ENCODE measurements at regions not wholly inside any gene's neighbourhood (a gene's known extent, or its start where the extent isn't known, plus 50 kb on each side); places are given as distances from the start of the nearest gene placed in this dataset.

GRCh38 chr2:2755990-2756389 is 424.9 kb upstream of the MYT1L start:
- no peak for DNase-seq

- DNase-seq = no peak
Measured at GRCh38 chr2:2754940-2755339, 423.9 kb upstream of the MYT1L start.

DNA sequence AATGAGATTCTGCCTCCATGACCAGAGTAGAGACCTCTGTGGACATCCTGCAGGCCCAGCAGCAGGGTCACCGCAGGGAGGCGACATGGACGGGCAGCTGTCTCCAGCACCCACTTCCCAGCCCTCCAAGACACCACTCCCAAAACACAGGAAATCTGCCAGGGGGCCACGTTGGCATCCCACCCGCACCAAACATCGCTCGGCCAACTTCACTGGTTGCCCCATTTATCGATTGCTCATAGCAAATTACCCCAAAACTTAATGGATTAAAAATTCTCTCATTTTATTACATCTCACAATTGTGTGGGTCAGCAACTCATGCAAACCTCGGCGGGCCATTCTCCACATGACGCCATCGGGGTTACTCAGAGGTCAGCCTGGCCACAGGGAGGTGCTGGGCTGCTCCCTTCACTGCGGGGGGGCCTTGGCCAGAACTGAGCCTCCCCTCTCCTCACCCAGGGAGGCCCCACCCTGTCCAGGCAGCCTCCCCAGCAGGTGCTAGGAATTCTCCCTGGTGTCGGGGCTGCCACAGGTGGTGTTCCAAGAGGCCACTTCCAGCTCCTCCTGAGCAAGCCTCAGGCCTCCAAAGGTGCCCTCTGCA is 420.7 kb upstream of the MYT1L start:
- no peak for DNase-seq

DNA sequence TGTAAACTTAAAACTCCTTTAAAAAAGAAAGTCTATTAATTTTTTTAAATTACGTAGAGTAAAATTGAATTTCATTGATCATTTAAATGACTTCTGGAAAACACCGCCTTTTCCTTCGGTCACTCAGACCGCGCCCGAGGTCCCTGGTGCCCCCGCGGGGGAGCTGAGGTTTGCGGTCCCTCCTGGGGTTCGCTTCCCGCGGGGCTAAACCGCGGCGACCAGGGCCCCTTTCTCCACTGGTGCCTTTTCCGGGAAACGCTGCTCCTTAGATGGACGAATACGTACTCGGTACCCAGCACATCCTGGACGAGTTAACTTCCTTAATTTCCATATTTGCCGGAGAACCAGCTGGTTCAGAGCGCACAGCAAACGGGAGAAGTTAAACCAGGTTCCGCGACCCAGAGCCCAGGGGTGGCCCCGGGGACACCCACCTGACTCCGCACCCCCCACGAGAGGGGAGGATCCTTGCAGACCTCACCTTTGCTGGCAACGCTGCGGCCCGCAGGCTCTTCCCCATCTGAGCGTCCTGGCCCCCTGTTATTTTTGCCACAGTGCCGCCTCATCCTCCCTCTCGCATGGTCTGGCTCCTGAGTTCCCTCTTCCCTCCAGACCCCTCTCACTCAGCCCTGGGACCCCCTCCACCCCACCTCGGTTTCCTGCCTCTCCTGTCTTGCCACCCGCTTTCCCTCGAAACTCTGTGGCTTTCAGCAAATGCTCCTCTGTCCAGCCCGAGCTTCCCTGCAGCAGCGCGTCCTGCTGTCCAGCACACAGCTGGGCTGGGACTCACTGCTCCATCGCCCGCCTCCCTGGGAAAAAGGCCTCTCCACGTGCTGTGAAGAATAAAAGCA is 420.0 kb upstream of the MYT1L start:
- DNase-seq = no peak

GRCh38 chr2:2749206-2749598 is 418.1 kb upstream of the MYT1L start:
- DNase-seq = no peak

DNA sequence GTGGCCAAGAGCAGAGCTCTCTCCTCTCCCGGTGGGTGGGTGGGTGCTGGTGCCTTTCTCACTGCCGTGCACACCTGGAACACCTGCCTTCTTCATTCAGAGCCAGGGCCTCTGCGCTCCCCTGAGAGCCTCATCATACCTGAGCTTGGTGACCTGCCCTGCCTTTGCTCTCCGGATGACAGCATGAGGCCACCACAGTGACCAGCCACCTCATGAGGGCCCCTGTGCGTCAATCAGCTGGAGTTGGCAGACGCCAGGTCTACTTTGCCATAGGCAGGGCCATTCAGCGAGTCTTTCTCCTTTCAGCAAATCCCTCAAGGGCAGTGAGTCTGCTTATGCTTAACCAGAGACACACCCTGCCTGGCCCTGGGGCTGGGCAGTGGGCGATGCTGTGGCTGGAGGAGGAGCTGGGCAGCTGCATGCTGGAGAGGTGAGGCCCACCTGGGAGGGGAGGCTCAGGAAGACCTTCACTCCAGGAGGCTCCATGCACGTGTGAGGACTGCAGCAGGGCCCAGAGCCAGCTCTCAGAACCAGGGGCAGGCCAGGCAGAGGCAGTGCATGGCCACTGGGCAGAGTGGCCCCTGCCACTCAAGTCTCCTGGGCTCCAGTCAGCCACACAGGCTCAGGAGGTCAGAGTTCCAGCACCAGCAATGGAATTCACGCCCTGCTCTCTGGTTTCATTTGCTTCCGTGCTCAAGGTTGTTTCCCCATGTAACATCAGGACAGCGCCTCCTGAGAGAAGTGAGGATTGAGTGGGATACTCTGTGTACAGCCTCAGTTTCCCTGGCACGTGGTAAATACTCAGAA is 417.5 kb upstream of the MYT1L start:
- no peak for DNase-seq

- no peak for DNase-seq
Measured at GRCh38 chr2:2747797-2748301, 416.8 kb upstream of the MYT1L start.

- no peak for DNase-seq
Measured at GRCh38 chr2:2746731-2747130, 415.7 kb upstream of the MYT1L start.

DNA sequence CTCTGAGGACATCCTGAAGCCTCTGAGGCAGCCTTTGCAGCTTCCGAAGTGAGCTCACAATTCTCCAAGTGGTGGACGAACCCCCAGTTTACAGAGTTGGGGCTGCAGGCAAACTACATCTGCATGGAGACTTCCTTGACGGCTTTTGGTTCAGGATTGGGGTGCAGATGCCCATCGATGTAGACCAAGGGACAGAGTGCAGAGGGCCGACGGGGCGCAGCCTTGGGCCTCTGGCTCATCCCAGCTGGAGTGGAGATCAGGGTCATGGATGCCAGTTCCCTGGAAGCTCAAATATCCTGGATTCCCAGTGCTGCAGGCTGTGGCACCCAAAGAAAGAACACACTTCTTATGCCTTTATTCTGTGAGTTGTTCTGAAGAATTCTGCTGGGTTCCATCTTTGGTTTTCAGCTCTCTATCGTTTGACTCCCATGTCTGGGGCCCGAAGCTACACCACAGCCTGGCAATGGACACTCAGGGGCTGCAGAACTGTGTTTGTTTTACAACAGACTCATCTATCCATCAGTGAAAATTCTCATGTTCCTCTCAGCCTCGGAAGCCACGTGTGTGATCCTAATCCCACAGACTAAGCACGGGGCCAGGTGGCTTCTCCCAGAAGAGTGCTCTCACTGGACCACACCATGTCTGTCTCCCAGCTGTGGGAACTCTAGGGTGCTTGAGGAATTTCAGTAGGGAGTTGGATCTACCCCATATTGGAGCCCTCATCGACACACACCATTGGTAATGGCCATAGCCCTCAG is 414.1 kb upstream of the MYT1L start:
- DNase-seq = no peak

GRCh38 chr2:2744107-2744506 is 413.0 kb upstream of the MYT1L start:
- no peak for DNase-seq

DNA sequence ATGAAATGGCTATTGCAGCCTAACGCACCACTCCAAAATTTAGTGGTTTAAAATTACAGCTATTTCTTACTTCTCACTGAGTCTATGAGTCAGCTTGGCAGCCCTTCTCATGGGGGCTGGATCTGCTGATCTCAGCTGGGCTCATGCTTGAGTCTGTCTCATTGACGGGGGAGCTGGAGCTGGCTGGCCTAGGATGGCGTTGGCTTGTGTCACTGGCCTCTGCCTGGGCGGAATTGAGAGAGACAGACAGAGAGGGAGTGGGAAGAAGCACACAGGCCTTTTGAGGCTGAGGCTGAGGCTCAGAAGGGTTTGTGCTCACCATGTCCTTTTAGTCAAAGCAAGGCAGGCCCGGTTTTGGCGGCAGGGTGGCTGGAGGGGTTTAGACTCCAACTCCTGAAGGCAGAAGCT is 412.1 kb upstream of the MYT1L start:
- DNase-seq = no peak

- no peak for DNase-seq
Measured at GRCh38 chr2:2742726-2743125, 411.7 kb upstream of the MYT1L start.

- no peak for DNase-seq
Measured at GRCh38 chr2:2740238-2740775, 409.2 kb upstream of the MYT1L start.

DNA sequence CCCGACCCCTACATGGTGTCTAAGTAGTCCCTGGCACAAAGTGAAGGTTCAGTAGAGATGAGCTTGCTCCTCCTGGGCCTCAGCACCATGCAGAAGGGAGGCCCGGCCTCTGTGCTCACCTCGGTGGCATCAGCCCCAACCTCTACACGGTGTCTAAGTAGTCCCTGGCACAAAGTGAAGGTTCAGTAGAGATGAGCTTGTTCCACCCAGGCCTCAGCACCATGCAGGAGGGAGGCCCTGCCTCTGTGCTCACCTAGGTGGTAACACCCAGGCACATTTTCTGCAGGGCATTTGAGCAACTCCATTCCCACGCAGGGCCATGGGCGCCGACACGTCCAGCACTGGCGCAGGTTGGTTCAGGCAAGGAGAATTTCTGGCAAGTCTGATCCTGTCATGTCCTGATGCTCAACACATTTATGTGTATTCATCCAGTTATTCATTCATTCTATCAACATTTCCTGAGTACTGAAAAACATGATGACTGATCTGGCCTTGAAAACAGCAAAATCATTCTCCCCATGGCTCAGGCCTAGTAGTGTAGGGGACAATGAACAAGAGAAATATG is 408.2 kb upstream of the MYT1L start:
- DNase-seq = no peak

DNA sequence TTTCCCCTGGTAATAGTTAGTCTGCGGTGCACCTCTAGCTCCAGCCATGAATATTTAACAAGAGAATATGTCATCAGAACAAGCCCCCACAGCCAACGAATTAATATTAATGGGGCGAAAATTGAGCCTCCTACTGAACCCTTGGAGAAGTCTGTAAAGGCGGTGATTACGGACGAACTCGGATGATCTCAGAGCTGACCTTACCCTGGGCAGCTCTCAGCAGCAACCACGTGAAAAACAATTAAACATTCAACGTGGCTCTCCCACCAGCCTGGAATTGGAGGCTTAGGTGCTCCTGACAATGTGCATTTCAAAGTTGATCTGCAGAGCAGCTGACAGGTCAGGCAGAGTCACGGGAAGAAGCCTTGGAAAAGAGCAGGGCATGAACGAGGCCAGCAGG is 407.6 kb upstream of the MYT1L start:
- DNase-seq = no peak

DNA sequence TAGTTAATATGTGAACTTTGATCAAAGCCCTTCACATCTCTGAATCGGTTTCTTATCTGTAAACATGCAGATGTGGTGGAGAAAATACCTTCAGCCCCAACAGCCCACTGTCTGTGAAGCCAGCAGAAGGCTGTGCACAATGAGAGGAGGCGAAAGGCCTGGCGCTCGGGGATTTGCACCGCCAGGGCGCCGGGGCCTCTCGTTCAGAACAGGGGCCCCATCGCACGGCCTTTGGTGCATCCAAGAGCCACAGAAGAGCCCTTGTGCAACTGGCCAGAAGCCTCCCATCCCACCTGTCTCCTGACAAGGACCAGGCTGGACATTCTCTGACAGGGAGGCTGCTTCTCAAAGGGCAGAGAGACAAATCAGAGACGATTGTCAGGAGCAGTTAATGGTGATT is 407.2 kb upstream of the MYT1L start:
- no peak for DNase-seq

- DNase-seq = no peak
Measured at GRCh38 chr2:2735041-2735440, 404.0 kb upstream of the MYT1L start.

- no peak for DNase-seq
Measured at GRCh38 chr2:2734308-2734707, 403.2 kb upstream of the MYT1L start.

GRCh38 chr2:2733818-2734217 is 402.7 kb upstream of the MYT1L start:
- DNase-seq = no peak

- DNase-seq = no peak
Measured at GRCh38 chr2:2732331-2733119, 401.4 kb upstream of the MYT1L start.

DNA sequence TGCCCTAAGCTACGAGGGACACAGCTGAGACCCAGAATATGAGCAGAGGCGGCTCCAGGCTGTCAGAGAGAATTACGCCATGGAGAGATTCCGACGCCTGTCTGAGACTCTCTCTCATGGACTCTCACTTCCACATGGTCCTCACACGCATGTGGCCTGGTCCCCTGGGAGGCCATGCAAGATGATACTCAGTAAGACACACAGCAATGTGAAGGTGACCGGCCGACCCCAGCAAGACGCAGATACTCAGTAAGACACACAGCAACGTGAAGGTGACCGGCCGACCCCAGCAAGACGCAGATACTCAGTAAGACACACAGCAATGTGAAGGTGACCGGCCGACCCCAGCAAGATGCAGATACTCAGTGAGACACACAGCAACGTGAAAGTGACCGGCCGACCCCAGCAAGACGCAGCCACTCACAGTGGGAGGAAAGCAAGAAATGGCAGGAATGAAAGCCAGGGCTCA is 400.8 kb upstream of the MYT1L start:
- no peak for DNase-seq
